ENCODE measurements at regions not wholly inside any gene's neighbourhood (a gene's known extent, or its start where the extent isn't known, plus 50 kb on each side); places are given as distances from the start of the nearest gene placed in this dataset.

DNA sequence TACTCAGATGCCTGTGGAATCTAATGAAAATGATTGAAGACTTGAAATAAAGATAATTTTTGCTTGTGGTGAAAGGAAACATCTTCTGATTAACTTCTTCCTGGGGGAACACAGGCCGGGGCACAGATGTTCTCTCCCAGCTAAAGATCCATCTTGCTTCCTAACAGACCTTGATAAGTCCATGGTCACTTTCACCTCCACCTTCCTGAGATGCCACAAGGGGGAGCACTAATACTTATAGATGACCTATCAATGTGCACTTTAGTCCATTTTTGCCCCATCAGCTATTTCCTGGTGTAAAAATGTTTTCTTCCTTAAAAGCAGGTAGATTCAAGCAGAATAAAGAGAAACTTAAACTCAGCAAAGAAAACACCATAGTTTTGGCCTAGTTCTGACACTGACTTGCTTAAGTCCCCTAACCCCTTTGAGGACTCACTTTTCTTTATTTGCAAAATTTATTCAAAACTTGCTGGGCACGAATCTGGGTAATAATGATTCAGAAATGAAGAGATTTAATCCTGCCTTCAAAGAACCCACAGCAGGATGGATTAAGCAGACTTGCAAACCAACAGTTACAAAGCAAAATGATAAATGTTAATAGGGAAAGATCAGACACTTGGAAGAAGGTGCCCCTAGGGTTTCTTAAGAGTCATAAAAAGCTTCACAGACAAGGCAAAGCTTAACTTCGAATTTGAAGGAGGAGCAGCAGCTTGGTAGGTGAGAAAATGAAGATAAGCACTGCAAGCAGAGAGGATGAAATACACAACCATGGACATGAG, 158.7 kb downstream of the RAB38 start:
- ATAC-seq = peak; percentile 81
- Mint-ChIP-seq H3K9me3 (no peaks in the 10 kb centered on the region), H3K4me1 (no peaks in the 10 kb centered on the region), H3K27ac (no peak overlapping the region), H3K36me3 (no peaks in the 10 kb centered on the region), H3K4me3 (no peak overlapping the region)
- peak; percentile 25 to 67 for DNase-seq (ENCODE audit: low spot score in 2 of 2)

DNA sequence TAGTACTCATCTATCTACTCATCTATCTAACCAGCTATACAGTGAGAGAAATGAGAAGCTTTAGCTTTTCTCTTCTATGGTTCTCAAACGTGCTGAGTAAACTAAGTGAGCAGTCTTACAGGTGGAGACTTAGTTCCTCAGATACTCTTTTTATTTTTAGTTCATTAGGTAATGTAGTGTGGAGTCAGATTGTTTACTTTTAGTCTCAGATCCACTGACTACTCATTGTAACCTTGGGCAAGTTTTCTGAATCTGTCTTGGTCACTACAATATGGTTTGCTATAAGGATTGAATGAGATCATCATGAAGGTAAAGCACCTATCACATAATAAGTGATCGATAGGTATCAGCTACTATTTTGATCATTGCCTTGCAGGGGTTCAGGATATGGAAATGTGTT, 160.1 kb downstream of the RAB38 start:
- Mint-ChIP-seq H3K27ac (no peak overlapping the region), H3K9me3 (no peaks in the 10 kb centered on the region), H3K36me3 (no peaks in the 10 kb centered on the region), H3K4me1 (no peaks in the 10 kb centered on the region), H3K4me3 (no peak overlapping the region)
- no peak for DNase-seq (ENCODE audit: low spot score in 2 of 2)
- ATAC-seq = no peak

DNA sequence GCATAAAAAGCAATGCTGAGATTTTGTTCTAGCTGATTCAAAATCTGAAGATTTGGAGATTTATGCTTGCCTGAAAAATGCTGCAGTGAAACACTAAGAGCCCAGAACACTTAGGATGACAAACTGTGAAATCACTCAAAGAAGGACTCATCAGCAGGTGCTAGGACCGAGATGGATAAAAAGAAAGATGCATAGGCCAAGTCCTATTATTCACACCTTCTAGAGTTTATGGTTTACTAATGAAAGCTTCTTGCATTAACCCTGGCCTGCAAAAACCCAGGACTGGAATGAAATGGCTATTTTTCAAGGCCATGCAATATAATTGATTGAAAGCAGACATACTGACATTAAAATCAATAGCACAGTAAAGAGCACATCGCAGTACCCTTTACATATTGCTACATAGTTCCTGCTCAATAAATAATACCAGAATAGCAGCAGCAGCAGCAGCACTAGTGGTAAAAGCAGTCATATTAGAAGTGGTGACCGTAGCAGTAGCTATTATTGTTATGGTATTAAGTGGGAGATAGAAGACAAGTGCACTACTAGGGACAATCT, 161.7 kb downstream of the RAB38 start:
- DNase-seq (ENCODE audit: low spot score in 2 of 2) (no peak), ATAC-seq (no peak)
- H3K9me3 Mint-ChIP-seq = no peaks in the 10 kb centered on the region
- H3K36me3 Mint-ChIP-seq = no peaks in the 10 kb centered on the region
- no peak overlapping the region for H3K4me3 Mint-ChIP-seq
- no peak overlapping the region for H3K27ac Mint-ChIP-seq
- no peaks in the 10 kb centered on the region for H3K4me1 Mint-ChIP-seq

DNA sequence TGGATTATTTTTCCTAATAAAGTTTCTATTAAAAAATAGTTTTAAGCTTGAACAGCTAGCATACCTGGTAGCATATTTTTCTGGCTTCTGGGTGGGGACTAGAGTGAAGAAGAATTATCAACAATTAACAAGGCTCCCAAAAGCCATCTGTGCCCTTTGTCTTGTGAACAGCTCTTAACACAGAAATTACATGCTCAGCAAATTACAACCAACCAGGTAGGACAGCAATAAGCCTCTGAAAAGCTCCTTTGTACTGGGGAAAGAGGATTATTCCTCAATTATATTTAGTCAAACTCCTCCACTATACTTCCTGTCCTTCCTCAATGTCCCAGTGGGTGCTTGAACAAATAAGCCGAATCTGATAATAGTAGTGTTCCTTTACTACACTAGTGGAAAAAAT, 162.8 kb downstream of the RAB38 start:
- Mint-ChIP-seq H3K36me3 (no peaks in the 10 kb centered on the region), H3K27ac (no peak overlapping the region), H3K4me3 (no peak overlapping the region), H3K4me1 (no peaks in the 10 kb centered on the region), H3K9me3 (no peaks in the 10 kb centered on the region)
- DNase-seq (ENCODE audit: low spot score in 2 of 2) = no peak
- ATAC-seq = no peak

DNA sequence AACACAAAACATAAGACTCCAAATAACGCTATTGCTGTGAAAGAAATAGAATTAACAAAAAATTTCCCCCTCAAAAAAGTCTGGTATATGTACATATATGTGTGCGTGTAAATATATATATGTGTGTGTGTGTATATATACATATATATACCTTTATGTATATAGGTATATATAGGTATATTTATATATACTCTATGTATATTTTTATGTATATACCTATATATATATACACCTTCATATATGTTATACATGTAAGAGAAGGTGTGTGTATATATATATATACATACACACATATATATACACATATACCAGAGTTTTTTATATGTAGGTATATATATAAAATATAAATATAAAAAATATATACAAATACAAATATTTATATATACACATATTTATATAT, 199.2 kb downstream of the RAB38 start:
- Mint-ChIP-seq H3K4me1 (no peaks in the 10 kb centered on the region), H3K4me3 (no peak overlapping the region), H3K27ac (no peak overlapping the region), H3K9me3 (no peaks in the 10 kb centered on the region), H3K36me3 (no peaks in the 10 kb centered on the region)
- no peak for ATAC-seq
- DNase-seq (ENCODE audit: low spot score in 2 of 2) = no peak

DNA sequence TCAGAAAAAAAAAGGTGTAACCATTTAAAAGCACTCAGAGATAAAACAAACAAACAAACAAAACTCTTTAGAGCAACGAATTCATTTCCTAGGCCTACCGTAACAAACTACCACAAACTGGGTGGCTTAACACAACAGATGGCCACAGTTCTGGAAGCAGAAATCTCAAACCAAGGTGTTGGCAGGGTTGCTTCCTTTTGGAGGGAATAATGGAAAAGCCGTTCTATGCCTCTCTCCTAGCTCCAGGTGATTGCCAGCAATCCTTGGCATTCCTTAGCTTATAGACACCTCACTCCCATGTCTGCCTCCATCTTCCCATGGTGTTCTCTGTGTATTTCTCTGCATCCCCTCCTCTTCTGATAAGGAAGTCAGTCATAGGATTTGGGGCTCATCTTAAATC, 200.4 kb downstream of the RAB38 start:
- Mint-ChIP-seq H3K36me3 (no peaks in the 10 kb centered on the region), H3K27ac (no peak overlapping the region), H3K9me3 (no peaks in the 10 kb centered on the region), H3K4me3 (no peak overlapping the region), H3K4me1 (no peaks in the 10 kb centered on the region)
- ATAC-seq = no peak
- no peak for DNase-seq (ENCODE audit: low spot score in 2 of 2)

DNA sequence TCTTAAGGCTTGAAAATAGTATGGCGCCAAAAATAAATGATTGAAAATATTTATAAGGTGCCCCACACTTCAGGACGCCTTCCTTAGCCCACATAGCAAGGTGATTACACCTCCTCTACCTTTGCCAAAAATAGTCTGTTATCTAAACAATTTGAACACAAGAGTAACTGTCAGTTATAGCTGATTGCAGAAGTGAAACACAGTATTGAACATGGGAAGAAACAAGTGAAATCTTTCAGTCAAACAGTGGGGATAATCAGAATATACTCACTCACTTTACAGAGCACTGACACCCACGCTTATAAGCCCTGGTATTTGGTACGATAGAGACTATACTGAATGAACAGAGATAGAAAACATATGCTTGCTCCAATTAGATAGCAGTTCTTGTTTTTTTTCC, 203.1 kb downstream of the RAB38 start:
- no peak for DNase-seq (ENCODE audit: low spot score in 2 of 2)
- no peak overlapping the region for H3K27ac Mint-ChIP-seq
- ATAC-seq = no peak
- no peaks in the 10 kb centered on the region for H3K36me3 Mint-ChIP-seq
- no peaks in the 10 kb centered on the region for H3K9me3 Mint-ChIP-seq
- no peaks in the 10 kb centered on the region for H3K4me1 Mint-ChIP-seq
- no peak overlapping the region for H3K4me3 Mint-ChIP-seq

DNA sequence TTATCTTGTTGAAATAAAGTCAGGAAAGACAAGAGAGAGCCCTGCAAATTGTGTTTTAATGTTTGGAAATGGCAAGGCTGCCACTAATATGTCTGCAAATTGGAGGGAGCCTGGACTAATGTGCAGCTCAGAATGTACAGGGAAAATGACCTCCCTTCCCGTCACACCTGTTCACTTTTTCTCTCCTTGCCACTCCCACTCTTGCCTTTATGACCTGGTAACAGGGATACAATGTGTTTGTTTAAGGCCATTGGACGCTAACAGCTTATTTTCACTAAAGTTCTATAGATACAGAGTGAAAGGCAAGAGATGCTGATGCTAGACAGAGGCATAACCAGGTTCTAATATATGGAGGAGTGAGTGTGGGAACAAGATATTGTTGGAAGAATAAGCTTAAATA, 203.9 kb downstream of the RAB38 start:
- no peak for ATAC-seq
- H3K4me1 Mint-ChIP-seq = no peaks in the 10 kb centered on the region
- no peaks in the 10 kb centered on the region for H3K9me3 Mint-ChIP-seq
- no peak for DNase-seq (ENCODE audit: low spot score in 2 of 2)
- no peak overlapping the region for H3K4me3 Mint-ChIP-seq
- no peak overlapping the region for H3K27ac Mint-ChIP-seq
- no peaks in the 10 kb centered on the region for H3K36me3 Mint-ChIP-seq

DNA sequence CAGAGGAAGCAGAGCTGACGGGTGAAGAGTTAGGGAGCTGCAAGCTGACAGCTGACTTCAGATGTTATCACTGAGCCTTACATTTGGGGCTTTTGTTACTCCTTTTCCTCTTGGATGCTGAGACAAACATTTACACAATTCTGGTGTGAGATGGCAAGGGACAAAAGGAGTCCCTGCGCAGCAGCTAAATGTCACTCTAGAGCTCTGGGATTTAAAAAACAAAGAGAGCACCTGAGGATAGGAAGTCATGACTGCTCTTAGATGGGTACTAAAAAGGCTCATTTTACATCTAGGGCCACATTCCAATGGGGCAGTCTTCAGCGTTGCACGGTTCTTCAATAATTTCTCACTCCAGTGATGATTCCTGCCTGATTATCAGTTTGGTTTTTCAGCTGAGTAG, 204.5 kb downstream of the RAB38 start:
- Mint-ChIP-seq H3K27ac (no peak overlapping the region), H3K4me3 (no peak overlapping the region), H3K9me3 (no peaks in the 10 kb centered on the region), H3K4me1 (no peaks in the 10 kb centered on the region), H3K36me3 (no peaks in the 10 kb centered on the region)
- DNase-seq (ENCODE audit: low spot score in 2 of 2) (no peak), ATAC-seq (no peak)

DNA sequence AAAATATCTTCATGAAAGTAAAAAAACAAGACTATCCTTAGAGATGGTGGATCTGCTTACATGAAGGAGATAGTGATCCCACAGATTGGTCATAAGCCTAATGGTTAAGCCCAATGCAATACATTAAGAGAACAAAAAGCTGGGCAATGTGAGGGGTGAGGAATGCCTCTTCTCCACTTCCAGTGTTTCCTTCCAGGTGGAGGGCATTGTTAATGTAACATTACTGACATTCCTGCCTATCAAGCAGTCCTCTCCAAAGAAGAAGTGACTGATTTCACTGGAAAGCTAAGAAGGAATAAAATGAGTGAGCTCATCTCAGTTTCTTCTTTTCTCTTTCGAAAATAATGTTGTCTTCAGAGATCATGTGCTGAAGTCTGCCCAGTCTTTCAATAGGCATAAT, 207.8 kb downstream of the RAB38 start:
- H3K27ac Mint-ChIP-seq = no peak overlapping the region
- H3K9me3 Mint-ChIP-seq = no peaks in the 10 kb centered on the region
- ATAC-seq (no peak), DNase-seq (ENCODE audit: low spot score in 2 of 2) (no peak)
- no peaks in the 10 kb centered on the region for H3K4me1 Mint-ChIP-seq
- no peaks in the 10 kb centered on the region for H3K36me3 Mint-ChIP-seq
- no peak overlapping the region for H3K4me3 Mint-ChIP-seq

DNA sequence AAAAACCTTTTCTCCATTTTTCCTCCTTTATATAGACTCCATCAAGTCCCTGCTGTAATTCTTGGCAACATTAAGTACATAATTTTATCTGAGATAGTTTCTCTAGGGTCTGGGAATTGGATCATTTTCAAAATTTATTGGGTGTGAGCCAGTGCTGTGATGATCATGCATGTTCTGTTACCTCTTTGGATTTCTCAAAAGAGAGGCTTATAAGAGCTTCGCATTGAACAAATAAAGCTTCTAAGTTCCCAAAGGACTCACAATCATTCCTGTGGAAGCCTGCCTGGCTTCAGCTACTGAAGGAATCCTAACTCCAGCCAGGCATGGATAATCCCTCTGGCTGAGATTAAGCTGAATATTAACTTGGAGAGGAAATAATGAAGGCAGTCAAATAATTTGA, 208.5 kb downstream of the RAB38 start:
- Mint-ChIP-seq H3K4me1 (no peaks in the 10 kb centered on the region), H3K4me3 (no peak overlapping the region), H3K36me3 (no peaks in the 10 kb centered on the region), H3K9me3 (no peaks in the 10 kb centered on the region), H3K27ac (no peak overlapping the region)
- DNase-seq (ENCODE audit: low spot score in 2 of 2) (no peak), ATAC-seq (no peak)

DNA sequence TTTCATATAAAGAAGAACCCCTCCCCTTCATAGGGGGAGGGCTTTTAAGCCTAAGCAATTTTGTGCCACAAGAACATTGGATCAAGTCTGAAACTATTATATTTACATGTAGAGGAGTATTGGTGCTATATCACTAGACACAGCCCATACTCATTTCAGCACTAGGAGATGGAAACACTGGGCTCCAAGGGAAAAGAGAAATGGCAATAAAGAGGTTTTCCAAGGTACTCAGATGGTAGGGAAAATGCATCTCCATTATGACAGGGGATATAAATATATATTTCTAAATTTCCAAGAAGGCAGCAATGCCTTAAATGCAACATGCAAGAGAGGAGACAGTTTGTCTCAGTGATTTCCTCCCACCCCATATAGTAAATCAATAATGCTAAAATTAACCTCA, 209.0 kb downstream of the RAB38 start:
- no peak overlapping the region for H3K27ac Mint-ChIP-seq
- ATAC-seq = no peak
- no peaks in the 10 kb centered on the region for H3K4me1 Mint-ChIP-seq
- DNase-seq (ENCODE audit: low spot score in 2 of 2) = no peak
- H3K36me3 Mint-ChIP-seq = no peaks in the 10 kb centered on the region
- no peaks in the 10 kb centered on the region for H3K9me3 Mint-ChIP-seq
- H3K4me3 Mint-ChIP-seq = no peak overlapping the region

DNA sequence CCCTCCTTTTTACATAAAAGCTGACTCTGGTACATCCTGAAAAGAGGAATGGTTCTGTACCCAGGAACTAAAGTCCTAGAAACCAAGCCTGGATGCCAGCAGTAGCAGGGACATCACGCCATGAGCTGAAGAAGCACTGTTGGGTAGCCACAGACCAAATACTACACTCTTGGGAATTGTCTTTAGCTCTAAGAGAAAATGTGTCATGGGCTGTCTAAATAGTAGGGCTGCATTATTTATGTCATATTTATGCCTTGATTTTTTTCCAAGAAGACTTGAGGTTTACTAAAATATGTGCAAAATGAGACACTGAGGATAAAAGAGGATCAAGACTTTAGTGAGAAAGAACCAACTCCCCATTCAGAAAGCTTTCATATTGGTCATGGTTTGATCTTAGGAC, 213.6 kb downstream of the RAB38 start:
- H3K4me3 Mint-ChIP-seq = no peak overlapping the region
- no peaks in the 10 kb centered on the region for H3K9me3 Mint-ChIP-seq
- ATAC-seq (no peak), DNase-seq (ENCODE audit: low spot score in 2 of 2) (no peak)
- H3K4me1 Mint-ChIP-seq = no peaks in the 10 kb centered on the region
- H3K27ac Mint-ChIP-seq = no peak overlapping the region
- no peaks in the 10 kb centered on the region for H3K36me3 Mint-ChIP-seq

DNA sequence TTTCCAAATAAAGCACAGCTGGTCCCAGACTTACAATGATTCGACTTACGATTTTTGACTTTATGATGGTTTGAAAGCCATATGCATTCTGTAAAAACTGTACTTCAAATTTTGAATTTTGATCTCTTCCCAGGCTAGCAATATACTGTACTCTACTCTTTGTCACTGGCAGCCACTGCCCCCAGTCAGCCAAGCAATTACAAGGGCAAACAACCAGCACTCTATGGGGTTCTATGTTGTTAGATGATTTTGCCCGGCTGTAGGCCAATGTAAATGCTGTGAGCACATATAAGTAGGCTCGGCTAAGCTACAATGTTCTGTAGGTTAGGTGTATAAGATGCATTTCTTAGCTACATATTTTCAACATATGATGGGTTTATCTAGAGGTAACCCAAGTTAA, 217.3 kb downstream of the RAB38 start:
- DNase-seq (ENCODE audit: low spot score in 2 of 2) (no peak), ATAC-seq (no peak)
- no peaks in the 10 kb centered on the region for H3K4me1 Mint-ChIP-seq
- H3K27ac Mint-ChIP-seq = no peak overlapping the region
- H3K4me3 Mint-ChIP-seq = no peak overlapping the region
- H3K36me3 Mint-ChIP-seq = no peaks in the 10 kb centered on the region
- H3K9me3 Mint-ChIP-seq = no peaks in the 10 kb centered on the region

DNA sequence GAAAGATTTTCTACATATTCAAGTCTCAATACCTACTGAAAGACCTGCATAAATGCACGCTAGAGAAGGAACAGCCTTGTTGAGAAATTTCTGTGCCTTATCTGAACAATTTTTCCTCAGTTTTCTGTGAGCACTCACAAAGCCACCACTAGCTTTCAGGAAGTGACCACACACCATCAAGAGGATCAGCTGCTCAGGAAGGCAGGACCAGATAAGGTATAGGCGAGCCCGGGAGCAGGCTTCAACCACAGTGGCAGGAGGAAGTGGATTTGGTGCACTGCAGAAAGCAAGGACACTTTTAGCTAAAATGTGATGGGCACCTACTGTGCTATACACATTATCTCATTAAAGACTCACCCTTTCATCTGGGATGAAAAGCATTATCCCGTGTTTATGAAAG, 220.8 kb downstream of the RAB38 start:
- no peaks in the 10 kb centered on the region for H3K4me1 Mint-ChIP-seq
- no peaks in the 10 kb centered on the region for H3K36me3 Mint-ChIP-seq
- H3K4me3 Mint-ChIP-seq = no peak overlapping the region
- H3K27ac Mint-ChIP-seq = no peak overlapping the region
- DNase-seq (ENCODE audit: low spot score in 2 of 2) (no peak), ATAC-seq (no peak)
- no peaks in the 10 kb centered on the region for H3K9me3 Mint-ChIP-seq

DNA sequence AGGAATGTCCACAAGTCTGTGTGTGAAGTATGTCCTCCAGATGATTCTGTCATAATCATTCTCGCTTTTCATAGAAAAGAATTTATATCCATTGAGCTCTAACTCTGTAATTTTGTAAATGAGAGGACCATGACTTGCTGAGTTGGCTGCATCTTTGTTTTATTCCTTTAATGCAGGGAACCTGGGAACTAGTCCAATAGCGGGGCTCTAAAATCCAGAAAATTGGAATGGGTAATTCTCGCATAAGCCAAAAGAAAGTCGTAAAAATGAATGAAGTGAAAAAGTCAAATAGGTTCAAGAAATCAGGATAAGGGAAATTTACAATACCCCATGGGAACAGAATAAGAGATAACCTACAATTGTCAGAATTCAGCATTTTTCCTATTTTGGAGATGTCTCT, 232.5 kb downstream of the RAB38 start:
- no peaks in the 10 kb centered on the region for H3K4me1 Mint-ChIP-seq
- no peaks in the 10 kb centered on the region for H3K36me3 Mint-ChIP-seq
- H3K4me3 Mint-ChIP-seq = no peak overlapping the region
- peaks cover 3% of the 10 kb centered on the region for H3K9me3 Mint-ChIP-seq
- DNase-seq (ENCODE audit: low spot score in 2 of 2) = no peak
- no peak for ATAC-seq
- no peak overlapping the region for H3K27ac Mint-ChIP-seq

DNA sequence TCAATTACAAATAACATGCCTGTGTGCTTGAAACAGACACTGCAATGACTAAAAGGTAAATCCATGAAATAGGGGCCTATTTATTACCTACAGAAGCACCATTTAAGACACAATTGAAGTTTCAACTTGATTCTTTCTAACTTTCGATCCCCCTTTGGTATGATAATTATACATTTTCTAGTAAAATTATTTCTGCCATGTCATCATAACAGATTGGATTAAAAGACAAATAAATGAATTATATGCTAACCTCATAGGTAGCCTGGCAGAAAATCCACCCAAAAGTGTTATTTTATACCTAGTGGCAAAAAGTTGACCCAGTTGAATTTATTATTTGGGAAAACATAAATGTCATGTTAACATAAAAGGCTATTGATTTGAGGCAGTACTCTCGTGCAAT, 241.1 kb downstream of the RAB38 start:
- Mint-ChIP-seq H3K36me3 (no peaks in the 10 kb centered on the region), H3K9me3 (no peaks in the 10 kb centered on the region), H3K4me1 (no peaks in the 10 kb centered on the region)

More for the DNA sequence above, 241.1 kb downstream of the RAB38 start:
- Mint-ChIP-seq H3K27ac (no peak overlapping the region), H3K4me3 (no peak overlapping the region)
- DNase-seq (ENCODE audit: low spot score in 2 of 2) (no peak), ATAC-seq (no peak)

Measured in stimulated activated effector memory CD8-positive, alpha-beta T cell treated with anti-CD3 and anti-CD28 coated beads, Interleukin-12 subunit alpha, Interleukin-12 subunit beta, amount 100 ng/mL, for 72 hours (primary cell).